Gastrocnemius medialis (tissue), 4 donors: ENCODE measurements at regions not wholly inside any gene's neighbourhood (a gene's known extent, or its start where the extent isn't known, plus 50 kb on each side); places are given as distances from the start of the nearest gene placed in this dataset.

Source experiments
- CTCF ChIP-seq, 5 experiments: fragments of 450-650 bp in 3 of 5; fragments of 200-600 bp in 2 of 5; sonication (generic) in 2 of 5; IDR thresholded peaks in 4 of 5; conservative IDR thresholded peaks in 1 of 5; 1 replicate in 4 of 5; 2 replicates in 1 of 5; pipeline ENCODE4 v1.5.1; 2016 to 2019; ENCODE audit warnings: antibody characterized with exemption in 5 of 5, mild to moderate bottlenecking in 3 of 5, moderate library complexity in 3 of 5
- POLR2A ChIP-seq, 2 donors: fragments of 450-650 bp; IDR thresholded peaks; one replicate each; pipeline ENCODE4 v1.6.1; 2017; ENCODE audit warnings: antibody characterized with exemption in 2 of 2, mild to moderate bottlenecking in 2 of 2, moderate library complexity in 2 of 2

GRCh38 chr9:27801545-27801944 is 228.3 kb upstream of the C9orf72 start:
- TF ChIP-seq POLR2A (IDR thresholded peaks at IDR 0.05) (no peak), CTCF (IDR thresholded peaks at IDR 0.05 in 4 of 5, conservative IDR thresholded peaks at IDR 0.05 in 1 of 5) (no peak)
